Thyroid gland (tissue), 4 donors: ENCODE measurements at regions not wholly inside any gene's neighbourhood (a gene's known extent, or its start where the extent isn't known, plus 50 kb on each side); places are given as distances from the start of the nearest gene placed in this dataset.

ENCODE experiments used
- DNase-seq, 2 donors: peaks; one replicate each; pipeline ENCODE4 v3.0.0-alpha.2; 2019
- H3K27ac ChIP-seq, 3 donors: fragments of 200-600 bp; sonication (generic); 1 replicate in 2 of 3; 2 replicates in 1 of 3; pipeline ENCODE4 v1.5.1; 2016 to 2019; ENCODE audit warnings: mild to moderate bottlenecking in 1 of 3, moderate library complexity in 1 of 3
- H3K27me3 ChIP-seq: fragments of 200-600 bp; sonication (generic); one replicate; pipeline ENCODE4 v1.5.1; 2019
- H3K36me3 ChIP-seq, 2 donors: fragments of 200-600 bp; sonication (generic); one replicate each; pipeline ENCODE4 v1.5.1; 2016 to 2019
- H3K4me1 ChIP-seq, 2 donors: fragments of 200-600 bp; sonication (generic); one replicate each; pipeline ENCODE4 v1.5.1; 2017 to 2019
- H3K4me3 ChIP-seq, 3 donors: fragments of 200-600 bp; sonication (generic); replicated peaks in 1 of 3; 1 replicate in 2 of 3; 2 replicates in 1 of 3; pipeline ENCODE4 v1.5.1; 2016; ENCODE audit warnings: mild to moderate bottlenecking in 1 of 3
- H3K9me3 ChIP-seq: fragments of 200-600 bp; sonication (generic); one replicate; pipeline ENCODE4 v1.5.1; 2017
- POLR2A ChIP-seq, 2 donors: fragments of 450-650 bp; IDR thresholded peaks; one replicate each; pipeline ENCODE4 v1.6.1; 2017; ENCODE audit warnings: antibody characterized with exemption in 2 of 2, mild to moderate bottlenecking in 2 of 2, moderate library complexity in 1 of 2
- WGBS, 2 donors: methylation state at CpG; one replicate each; pipeline ENCODE4 v1.1.5; 2017; 5-methylcytosine and 5-hydroxymethylcytosine counted together
- intact Hi-C: fragments of 100-400 bp; cut with DNase I; formaldehyde crosslinking; loops from one replicate; pipeline ENCODE4 v1.15.1; 2023
- TF ChIP-seq, protein P1 (sequence below), 6 experiments: fragments of 200-600 bp in 3 of 6; fragments of 450-650 bp in 3 of 6; sonication (generic) in 3 of 6; IDR thresholded peaks; one replicate each; pipeline ENCODE4 v1.5.1; 2016 to 2019; ENCODE audit warnings: antibody characterized with exemption in 6 of 6, mild to moderate bottlenecking in 2 of 6, inconsistent platforms in 1 of 6, moderate library complexity in 1 of 6

DNA sequence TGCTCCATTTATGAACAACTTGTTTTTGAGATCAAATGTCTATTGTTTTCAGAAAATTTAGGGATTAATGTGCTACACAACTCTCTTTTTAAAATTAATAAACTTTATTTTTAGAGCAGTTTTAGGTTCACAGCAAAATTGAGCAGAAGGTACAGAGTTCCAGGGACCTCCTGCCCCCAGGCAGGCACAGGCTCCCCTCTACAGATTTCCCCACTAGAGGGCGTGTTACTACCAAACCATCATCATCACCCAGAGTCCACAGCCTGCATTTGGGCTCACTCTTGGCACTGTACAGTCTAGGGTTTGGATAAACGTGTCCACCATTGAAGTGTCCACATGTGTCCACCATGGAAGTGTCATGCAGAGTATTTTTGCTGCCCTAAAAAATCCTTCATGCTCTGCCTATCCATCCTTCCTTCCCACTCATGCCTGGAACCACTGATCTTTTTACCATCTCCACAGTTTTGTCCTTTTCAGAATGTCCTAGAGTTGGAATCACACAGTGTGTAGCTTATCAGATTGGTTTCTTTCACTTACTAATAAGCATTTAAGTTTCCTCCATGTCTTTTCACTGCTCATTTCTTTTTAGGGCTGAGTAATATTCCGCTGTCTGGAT, 61.7 kb downstream of the MRPL36 start:
- intact Hi-C loops = no loop called here
- WGBS, 2 donors = 36 to 38% methylated on average over 3 of the region's 3 CpGs
- DNase-seq = no peak
- Histone ChIP-seq H3K27me3 (no peaks in the 10 kb centered on the region), H3K27ac (no peak overlapping the region), H3K4me3 (no peak overlapping the region), H3K9me3 (no peaks in the 10 kb centered on the region), H3K4me1 (no peaks in the 10 kb centered on the region), H3K36me3 (no peaks in the 10 kb centered on the region)
- TF ChIP-seq, protein P1, sequence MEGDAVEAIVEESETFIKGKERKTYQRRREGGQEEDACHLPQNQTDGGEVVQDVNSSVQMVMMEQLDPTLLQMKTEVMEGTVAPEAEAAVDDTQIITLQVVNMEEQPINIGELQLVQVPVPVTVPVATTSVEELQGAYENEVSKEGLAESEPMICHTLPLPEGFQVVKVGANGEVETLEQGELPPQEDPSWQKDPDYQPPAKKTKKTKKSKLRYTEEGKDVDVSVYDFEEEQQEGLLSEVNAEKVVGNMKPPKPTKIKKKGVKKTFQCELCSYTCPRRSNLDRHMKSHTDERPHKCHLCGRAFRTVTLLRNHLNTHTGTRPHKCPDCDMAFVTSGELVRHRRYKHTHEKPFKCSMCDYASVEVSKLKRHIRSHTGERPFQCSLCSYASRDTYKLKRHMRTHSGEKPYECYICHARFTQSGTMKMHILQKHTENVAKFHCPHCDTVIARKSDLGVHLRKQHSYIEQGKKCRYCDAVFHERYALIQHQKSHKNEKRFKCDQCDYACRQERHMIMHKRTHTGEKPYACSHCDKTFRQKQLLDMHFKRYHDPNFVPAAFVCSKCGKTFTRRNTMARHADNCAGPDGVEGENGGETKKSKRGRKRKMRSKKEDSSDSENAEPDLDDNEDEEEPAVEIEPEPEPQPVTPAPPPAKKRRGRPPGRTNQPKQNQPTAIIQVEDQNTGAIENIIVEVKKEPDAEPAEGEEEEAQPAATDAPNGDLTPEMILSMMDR (IDR thresholded peaks at IDR 0.05) = peak in 2 of 6 experiments; percentile 15 to 31
- TF ChIP-seq POLR2A (IDR thresholded peaks at IDR 0.05) = no peak

DNA sequence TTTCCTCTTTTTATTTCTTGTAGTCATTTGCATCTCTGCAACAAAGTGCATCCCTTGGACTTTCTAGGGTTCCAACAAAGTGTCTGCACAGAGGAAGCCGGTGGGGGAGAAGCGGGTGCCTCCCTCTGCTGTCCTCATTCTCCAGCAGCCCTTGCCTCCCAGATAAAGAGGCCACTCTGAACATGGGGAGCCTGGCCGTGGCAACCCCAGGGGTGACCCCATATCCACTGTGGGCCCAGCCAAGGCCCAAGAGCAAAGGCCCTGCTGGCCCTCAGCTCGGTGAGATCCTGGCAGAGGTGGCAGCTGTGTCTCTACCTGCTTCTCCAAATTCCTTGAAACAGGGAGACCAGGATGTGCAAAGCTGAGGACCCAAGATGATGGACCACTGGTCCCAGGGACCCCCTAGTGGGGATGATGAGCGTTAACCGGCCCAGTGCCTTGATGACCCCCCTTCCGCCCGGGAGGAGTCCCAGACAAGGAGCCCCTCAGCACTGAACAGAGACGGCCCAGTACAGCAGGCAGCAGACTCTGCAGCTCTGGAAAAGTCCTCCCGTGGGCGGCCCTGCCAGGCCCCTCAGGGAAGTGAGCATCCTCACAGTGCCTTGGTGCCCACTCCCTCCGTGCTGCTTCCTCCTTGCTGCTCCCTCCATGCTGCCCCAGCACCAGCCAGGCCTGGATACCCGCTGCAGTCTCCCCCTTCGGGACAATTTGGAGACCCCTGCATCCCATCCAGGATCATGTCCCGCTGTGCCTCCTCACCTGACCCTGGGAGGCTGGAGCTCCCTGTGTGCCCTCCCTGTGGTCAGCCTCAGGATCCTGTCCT, 62.5 kb downstream of the MRPL36 start:
- Histone ChIP-seq H3K9me3 (no peaks in the 10 kb centered on the region), H3K36me3 (no peaks in the 10 kb centered on the region), H3K4me3 (no peak overlapping the region), H3K27me3 (no peaks in the 10 kb centered on the region), H3K4me1 (no peaks in the 10 kb centered on the region), H3K27ac (no peak overlapping the region)
- no peak for DNase-seq
- intact Hi-C loops = no loop called here
- no peak for TF ChIP-seq POLR2A (IDR thresholded peaks at IDR 0.05)
- TF ChIP-seq, protein P1 (IDR thresholded peaks at IDR 0.05) = no peak
- WGBS, 2 donors = 67 to 75% methylated on average over 12 to 14 of the region's 15 CpGs

DNA sequence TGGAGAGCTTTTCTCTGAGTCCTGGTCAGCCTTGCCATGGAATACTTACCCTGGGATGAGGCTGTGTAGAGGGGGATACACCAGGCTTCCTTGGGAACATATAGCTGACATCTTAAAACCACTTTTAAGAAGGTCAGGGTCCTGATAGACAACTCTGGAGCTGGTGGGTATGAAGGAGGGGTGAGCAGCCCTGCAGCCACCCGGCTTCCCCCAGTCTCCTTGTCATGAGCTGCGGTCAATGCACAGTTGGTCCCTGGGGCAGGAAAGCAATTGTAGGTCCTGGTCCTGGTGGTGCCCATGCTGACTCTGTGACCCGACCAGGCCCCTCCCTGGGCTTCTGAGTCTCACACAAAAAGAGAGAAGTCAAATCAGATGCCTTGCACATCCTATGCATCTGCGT, 63.6 kb downstream of the MRPL36 start:
- DNase-seq = no peak
- no peak overlapping the region for H3K27ac ChIP-seq
- H3K4me1 ChIP-seq = no peaks in the 10 kb centered on the region
- no peaks in the 10 kb centered on the region for H3K9me3 ChIP-seq
- H3K27me3 ChIP-seq = no peaks in the 10 kb centered on the region
- intact Hi-C loops = no loop called here
- H3K36me3 ChIP-seq = no peaks in the 10 kb centered on the region
- 78 to 82% methylated on average over 4 of the region's 4 CpGs for whole genome bisulfite sequencing, 2 donors
- no peak for TF ChIP-seq POLR2A (IDR thresholded peaks at IDR 0.05)
- TF ChIP-seq, protein P1 (IDR thresholded peaks at IDR 0.05) = no peak
- no peak overlapping the region for H3K4me3 ChIP-seq

DNA sequence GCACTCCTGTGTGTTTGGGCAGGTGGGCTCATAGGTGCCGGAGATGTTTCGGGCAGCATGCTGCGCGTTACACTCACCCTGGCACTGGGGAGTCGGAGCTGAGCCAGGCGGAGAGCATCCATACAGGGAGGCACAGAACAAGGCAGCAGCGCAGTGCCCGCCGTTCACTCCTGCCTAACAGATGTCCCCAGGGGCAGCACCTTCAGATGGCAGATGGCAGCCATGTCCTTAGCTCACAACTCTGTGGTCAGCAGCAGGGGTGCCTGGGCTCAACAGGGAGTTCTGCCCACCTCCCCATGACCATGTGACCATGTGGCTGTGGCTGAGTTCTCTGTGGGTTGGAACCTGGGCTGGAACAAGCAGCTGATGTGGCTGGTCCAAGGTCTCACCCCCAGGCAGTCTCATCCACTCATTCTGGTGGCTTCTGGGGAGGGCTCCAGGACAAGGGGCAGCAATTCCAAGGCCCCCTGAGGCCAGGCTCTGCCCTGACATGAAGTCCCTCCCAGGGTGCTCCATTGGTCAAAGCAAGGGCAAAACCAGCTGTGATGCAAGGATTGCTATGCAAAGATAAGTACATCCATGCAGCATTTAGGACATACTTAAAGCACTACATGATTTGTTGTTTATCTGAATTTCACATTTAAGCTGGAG, 64.2 kb downstream of the MRPL36 start:
- intact Hi-C loops = no loop called here
- TF ChIP-seq, protein P1 (IDR thresholded peaks at IDR 0.05) = no peak
- TF ChIP-seq POLR2A (IDR thresholded peaks at IDR 0.05) = no peak
- no peak overlapping the region for H3K27ac ChIP-seq
- H3K9me3 ChIP-seq = no peaks in the 10 kb centered on the region
- no peaks in the 10 kb centered on the region for H3K36me3 ChIP-seq
- 84 to 89% methylated on average over 4 to 9 of the region's 9 CpGs for WGBS, 2 donors
- no peak for DNase-seq
- H3K27me3 ChIP-seq = no peaks in the 10 kb centered on the region
- H3K4me1 ChIP-seq = no peaks in the 10 kb centered on the region
- H3K4me3 ChIP-seq = no peak overlapping the region

DNA sequence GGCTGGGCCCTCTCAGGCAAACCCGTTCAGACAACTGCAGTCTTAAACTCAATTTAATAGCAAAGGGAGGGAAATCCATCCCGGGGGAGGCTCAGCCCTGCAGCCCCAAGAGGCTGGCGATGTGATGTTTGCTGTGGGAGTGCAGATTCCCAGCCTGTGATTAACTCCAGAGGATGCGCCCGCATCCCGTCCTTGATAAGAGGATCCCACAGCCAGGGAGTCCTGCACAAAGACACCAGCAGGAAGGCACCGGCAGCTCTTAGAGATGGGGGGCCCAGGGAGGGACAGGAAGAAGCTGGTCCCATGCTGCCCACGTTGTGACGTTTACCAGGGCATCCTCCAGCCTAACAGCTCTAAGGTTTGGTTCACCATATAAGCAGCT, 64.7 kb downstream of the MRPL36 start:
- no peaks in the 10 kb centered on the region for H3K9me3 ChIP-seq
- H3K27ac ChIP-seq = no peak overlapping the region
- no peak overlapping the region for H3K4me3 ChIP-seq
- H3K27me3 ChIP-seq = no peaks in the 10 kb centered on the region
- intact Hi-C loops = no loop called here
- no peak for DNase-seq
- no peaks in the 10 kb centered on the region for H3K4me1 ChIP-seq
- 57 to 73% methylated on average over 3 to 9 of the region's 9 CpGs for WGBS, 2 donors
- TF ChIP-seq, protein P1 (IDR thresholded peaks at IDR 0.05) = no peak
- no peak for TF ChIP-seq POLR2A (IDR thresholded peaks at IDR 0.05)
- no peaks in the 10 kb centered on the region for H3K36me3 ChIP-seq
